HG02759 (cell line): ENCODE measurements at regions not wholly inside any gene's neighbourhood (a gene's known extent, or its start where the extent isn't known, plus 50 kb on each side); places are given as distances from the start of the nearest gene placed in this dataset.
"Not testable (repeated sequence)": the region's sequence is repeated elsewhere in the genome, so short reads cannot be mapped to it uniquely, and the experiment has no call there.

ENCODE experiments used
- ATAC-seq: cut with Tn5 transposase; IDR thresholded peaks from one replicate; pipeline ENCODE4 v1.9.1; 2021; ENCODE audit warnings: mild to moderate bottlenecking, moderate library complexity; ENCODE audit not compliant: unreplicated experiment

DNA sequence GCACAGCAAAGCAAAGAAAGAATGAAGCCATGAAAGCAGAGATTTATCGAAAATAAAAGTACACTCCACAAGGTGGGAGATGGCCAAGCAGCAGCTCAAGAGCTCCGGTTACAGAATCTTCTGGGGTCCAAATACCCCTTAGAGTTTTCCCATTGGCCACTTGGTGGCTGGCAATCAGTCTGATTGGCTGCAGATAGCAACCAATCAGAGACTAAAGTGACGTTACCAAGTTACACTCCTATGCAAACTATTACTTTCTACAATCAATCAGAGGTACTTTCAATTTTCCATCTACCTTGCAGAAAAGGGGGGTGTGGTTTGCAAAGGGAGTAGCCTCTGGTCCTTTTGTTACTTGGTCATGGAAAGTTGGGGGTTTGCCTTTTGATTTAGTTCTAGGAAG, 58.0 kb upstream of the AUTS2 start:
- ATAC-seq: no peak

DNA sequence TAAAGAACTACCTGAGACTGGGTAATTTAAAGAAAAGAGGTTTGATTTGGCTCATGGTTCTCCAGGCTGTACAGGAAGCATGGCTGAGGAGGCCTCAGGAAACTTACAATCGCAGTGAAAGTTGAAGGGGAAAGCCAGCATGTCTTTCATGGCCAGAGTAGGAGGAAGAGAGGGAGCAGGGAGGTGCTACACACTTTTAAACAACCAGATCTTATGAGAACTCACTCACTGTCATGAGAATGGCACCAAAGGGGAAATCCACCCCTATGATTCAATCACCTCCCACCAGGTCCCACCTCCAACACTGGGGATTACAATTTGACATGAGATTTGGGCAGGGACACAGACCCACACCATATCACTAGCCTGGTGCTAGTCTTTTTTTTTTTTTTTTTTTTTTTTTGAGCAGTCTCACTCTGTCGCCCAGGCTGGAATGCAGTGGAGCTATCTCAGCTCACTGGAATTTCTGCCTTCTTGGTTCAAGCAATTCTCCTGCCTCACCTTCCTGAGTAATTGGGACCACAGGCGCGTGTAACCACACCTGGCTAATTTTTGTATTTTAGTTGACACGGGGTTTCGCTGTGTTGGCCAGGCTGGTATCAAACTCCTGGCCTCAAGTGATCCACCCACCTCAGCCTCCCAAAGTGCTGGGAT, 56.4 kb upstream of the AUTS2 start:
- ATAC-seq: not testable (repeated sequence)

DNA sequence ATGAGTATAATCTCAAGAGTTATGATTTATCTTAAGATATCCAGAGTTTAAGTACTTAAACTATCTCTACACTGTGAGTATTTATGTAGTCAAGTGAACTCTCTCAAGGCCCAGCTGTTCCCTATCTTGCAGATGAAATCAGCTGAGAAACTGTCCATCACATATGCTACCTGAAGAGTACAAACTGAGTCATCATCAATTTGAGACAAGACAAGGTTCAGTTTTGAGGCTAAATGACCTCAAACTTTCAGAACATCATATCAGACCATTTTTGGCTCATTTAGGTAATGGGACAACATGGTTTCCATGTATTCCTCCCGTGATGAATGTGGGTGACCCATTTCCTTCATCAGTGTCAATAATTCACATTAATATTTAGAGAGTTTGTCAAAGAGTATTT, 53.1 kb upstream of the AUTS2 start:
- no peak for ATAC-seq
